ELF-1 (cell line): ENCODE measurements at regions not wholly inside any gene's neighbourhood (a gene's known extent, or its start where the extent isn't known, plus 50 kb on each side); places are given as distances from the start of the nearest gene placed in this dataset.
"Not testable (repeated sequence)": the region's sequence is repeated elsewhere in the genome, so short reads cannot be mapped to it uniquely, and the experiment has no call there.

ENCODE experiments used
- DNase-seq: peaks from one replicate; pipeline ENCODE4 v3.0.0-alpha.2; 2016; ENCODE audit warnings: low read depth, low spot score

DNA sequence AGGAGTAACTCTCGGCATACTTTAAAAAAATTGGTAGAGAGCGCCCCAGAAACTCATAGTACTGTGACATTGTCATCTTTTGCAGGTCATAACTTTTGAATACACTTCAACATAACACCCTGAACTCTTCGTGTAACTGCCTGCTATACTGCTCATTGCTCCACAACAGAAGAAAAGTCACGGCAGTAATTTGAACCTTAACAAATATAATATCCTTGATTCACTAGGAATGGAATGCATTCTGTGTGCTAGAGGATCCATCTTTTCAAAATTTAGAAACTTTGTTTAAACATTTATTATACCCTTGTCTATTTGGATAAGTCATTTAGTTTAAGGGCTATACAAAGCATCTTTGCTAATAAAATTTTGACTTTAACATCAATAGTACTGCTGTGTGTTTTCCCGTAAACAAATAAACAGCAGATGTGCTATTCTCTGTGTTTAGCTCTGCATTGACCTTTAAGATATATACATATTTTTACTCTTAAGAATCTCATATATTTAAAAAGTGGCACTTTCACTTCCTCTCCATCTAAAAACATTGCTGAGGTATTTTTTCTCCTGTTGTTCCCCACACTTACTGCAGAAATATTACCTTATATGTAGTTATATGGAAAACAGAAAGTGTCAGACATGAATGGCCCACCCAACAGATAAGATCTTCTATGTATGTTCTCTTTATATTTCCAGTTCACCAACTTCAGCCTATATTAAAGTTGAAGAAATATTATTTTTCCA, 217.6 kb upstream of the TMEM229A start:
- DNase-seq: no peak

DNA sequence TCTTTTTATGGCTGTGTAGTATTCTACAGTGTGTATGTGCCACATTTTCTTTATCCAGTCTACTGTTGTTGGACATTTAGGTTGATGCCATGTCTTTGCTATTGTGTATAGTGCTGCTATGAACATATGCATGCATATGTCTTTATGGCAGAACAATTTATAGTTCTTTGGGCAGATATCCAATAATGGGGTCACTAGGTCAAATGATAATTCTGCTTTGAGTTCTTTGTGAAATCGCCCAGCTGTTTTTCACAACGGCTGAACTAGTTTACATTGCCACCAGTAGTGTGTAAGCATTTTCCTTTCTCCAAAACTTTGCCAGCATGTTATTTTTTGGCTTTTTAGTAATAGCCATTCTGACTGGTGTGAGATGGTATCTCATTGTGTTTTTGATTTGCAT, 214.8 kb upstream of the TMEM229A start:
- no peak for DNase-seq

- DNase-seq: no peak
These were observed 213.5 kb upstream of the TMEM229A start for GRCh38 chr7:124246262-124246863.

DNA sequence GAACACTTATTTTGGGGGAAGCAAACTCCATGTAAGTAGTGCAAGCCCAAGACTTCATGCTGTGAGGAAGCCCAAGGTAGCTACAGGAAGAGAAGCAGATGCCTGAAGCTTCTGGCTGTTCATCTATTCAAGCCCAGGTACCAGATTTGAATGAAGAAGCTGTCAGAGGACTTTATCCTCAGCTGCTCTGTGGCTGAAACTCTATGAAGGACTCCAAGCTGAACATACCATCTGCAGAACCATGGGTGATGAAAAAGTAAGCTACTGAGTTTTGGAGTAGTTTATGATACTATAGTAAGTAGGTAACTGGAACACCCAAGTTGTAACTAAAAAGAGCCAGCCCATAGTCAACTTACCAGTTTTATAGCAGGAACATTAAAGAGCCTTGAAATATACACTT, 211.6 kb upstream of the TMEM229A start:
- DNase-seq: not testable (repeated sequence)

GRCh38 chr7:124219681-124220080, 186.8 kb upstream of the TMEM229A start:
- DNase-seq: no peak

DNA sequence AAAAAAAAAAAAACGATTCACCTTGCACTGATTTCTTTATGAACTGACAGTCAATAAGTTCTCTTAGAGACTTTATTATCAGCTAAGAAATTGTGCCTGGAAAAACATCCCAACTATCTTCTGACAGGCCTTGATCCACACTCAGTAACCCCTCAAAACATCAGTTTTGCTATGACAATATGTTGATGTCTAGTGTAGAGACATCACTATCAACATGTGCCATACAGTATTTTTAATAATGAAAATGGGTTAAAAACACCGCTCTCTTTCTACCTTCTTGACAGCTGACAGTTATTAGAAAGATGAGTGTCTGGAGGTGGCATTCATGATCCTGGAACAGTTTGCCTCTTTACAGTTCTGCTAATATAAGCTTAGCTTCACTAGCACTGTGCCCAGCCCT, 175.8 kb upstream of the TMEM229A start:
- no peak for DNase-seq

- no peak for DNase-seq
These were observed 175.3 kb upstream of the TMEM229A start for GRCh38 chr7:124208173-124208572.

GRCh38 chr7:124205526-124205925, 172.7 kb upstream of the TMEM229A start:
- DNase-seq: no peak

DNA sequence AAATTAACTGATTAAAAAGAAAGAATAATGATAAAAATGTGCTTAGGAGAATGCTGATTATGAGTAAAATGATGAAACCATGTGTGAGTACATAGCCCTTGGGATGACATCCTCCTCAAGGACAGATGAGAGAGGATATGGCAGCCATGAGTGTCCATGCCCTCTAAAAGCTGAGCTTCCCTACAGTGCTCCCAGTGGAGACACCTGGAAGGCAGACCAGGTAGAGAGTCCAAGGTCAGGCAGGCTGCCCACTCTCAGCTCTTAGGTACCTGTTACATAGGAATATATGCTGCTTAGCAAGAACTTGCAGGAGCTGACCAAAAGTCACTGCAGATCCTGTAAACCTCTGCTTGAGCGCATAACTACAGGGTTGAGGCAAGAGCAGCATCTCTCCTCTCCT, 169.7 kb upstream of the TMEM229A start:
- no peak for DNase-seq

DNA sequence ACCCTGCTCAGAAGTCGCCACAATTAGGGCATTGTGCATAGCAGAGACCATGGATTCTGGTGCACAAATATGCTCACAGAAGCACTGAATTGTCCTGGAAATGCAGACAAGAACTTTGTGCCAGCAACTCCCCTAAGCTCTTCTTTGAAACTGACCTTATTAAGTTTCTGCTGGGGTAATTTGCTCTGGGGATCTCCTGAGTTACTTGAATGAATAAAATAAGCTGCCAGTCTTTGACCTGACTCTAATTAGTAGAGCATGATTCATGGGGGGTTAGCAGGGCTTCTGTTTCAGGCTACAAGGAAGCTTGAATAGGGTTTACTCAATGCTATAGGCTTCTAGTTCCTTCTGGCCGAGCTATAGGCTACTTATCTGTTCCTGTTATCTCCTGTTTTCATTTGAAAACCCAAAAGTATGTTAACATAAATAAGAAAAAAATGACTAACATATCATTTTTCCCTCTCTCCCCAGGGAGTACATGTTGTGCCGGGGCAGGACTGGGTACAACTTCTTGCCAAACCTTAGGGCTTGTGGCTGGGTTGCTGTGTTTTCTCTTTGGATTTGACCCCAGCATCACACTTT, 169.0 kb upstream of the TMEM229A start:
- DNase-seq: no peak

- no peak for DNase-seq
These were observed 163.7 kb upstream of the TMEM229A start for GRCh38 chr7:124196519-124196918.

GRCh38 chr7:124192885-124193284, 160.0 kb upstream of the TMEM229A start:
- no peak for DNase-seq

DNA sequence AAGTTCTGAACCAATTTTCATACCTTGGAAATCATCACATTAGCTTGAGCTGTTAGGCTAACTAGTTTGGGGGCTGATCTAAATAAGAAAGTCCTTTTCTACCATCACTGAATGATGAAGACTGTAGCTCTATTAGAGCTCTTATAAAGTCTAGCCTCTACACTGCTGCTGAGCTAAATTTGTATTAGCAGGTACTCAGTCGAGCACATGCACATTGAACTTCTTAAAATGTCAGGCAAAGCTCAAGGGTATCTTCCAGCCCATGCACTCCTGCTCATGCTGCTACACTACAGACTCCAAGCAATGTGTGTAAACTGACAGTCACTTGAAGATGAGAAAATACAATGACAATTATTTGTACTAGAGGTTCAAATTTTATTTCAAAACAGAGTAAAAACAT, 158.8 kb upstream of the TMEM229A start:
- DNase-seq: no peak

GRCh38 chr7:124191030-124191429, 158.2 kb upstream of the TMEM229A start:
- no peak for DNase-seq

DNA sequence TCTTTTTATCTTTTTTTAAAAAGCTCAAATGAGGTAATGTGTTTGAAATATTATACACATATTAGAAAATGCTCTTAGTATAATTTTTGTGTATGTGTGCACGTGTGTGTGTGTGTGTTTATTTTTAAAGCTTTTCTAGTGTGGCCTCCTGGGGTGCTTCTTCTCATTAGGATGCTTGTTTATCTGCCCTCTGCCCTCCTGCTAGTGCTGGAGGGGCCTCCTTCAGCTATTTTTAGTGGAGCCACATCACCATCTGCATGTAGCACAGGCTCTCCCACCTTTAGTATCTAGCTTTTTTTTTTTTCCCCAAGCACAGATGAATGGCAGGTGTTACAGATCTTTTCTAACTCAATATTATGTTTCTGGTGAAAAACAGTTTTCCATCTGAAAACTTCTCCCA, 155.7 kb upstream of the TMEM229A start:
- no peak for DNase-seq

- no peak for DNase-seq
These were observed 155.1 kb upstream of the TMEM229A start for GRCh38 chr7:124187962-124188361.

DNA sequence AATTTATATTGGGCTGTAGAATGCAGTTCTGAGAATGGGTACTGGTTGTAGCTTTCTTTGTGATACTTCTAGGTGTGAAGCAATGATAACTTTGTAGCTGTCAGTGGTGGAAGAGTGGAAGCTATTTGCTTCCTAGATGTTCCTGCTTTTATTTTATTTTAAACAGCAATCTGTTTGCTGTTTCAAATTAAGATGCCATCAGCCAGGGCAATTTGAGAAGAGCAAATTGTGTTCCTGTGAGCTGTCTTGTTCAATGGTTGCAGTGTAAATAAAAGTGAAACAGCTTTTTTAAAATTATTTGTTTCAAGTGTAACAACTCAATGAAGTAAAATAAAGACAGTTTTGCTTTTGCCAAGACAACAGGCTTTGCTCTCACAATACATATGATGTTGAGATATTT, 150.8 kb upstream of the TMEM229A start:
- DNase-seq: no peak

DNA sequence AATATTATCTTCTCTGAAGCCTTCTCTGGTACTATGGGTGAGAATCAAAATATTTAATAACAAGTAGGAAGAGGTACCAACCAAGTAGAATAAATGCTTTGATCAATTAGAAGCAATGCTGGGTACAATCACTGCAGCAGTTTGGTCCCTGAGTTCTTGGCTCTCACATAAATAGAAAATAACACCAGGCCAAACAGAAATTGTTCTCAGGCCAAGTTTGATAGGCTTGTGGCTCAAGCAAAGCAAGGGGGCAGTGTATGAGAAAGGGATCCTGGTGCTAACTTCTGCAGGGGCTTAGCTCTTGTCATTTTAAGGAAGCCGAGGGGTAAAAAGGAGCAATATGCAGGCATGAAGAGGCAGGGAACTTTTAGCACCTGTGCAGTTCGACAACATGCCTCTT, 146.8 kb upstream of the TMEM229A start:
- no peak for DNase-seq

GRCh38 chr7:124177891-124178290, 145.0 kb upstream of the TMEM229A start:
- no peak for DNase-seq

- not testable (repeated sequence) for DNase-seq
These were observed 138.9 kb upstream of the TMEM229A start for GRCh38 chr7:124171812-124172211.

- DNase-seq: no peak
These were observed 138.2 kb upstream of the TMEM229A start for GRCh38 chr7:124171068-124171467.

DNA sequence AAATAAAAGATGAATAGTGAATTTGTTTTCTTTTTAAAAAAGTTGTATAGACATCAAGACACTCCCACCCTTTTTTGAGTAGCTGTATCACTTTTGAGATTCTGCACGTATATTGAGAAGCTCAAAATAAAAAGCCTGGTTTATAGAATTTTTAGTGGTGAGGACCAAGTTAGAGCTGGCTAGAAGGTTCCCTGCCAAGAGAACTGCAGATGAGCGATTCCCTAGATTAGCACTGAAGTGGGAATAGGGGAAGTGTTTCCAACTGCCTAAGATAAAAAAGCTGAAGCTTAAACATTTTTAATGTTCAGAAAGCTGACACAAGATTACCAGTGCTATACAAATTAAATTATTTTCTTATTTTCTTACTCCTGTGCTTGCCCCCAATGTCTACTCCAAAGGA, 135.7 kb upstream of the TMEM229A start:
- no peak for DNase-seq

- no peak for DNase-seq
These were observed 129.8 kb upstream of the TMEM229A start for GRCh38 chr7:124162667-124163066.
